Breast epithelium (tissue), 3 donors: ENCODE measurements at regions not wholly inside any gene's neighbourhood (a gene's known extent, or its start where the extent isn't known, plus 50 kb on each side); places are given as distances from the start of the nearest gene placed in this dataset.

Experiments
- CTCF ChIP-seq, 3 donors: fragments of 450-650 bp; IDR thresholded peaks; one replicate each; pipeline ENCODE4 v1.5.1; 2016 to 2017; ENCODE audit warnings: antibody characterized with exemption in 3 of 3, mild to moderate bottlenecking in 3 of 3, moderate library complexity in 3 of 3
- POLR2A ChIP-seq: fragments of 450-650 bp; IDR thresholded peaks from one replicate; pipeline ENCODE4 v1.6.1; 2016; ENCODE audit warnings: antibody characterized with exemption, mild to moderate bottlenecking, moderate library complexity

- TF ChIP-seq POLR2A: no peak
- TF ChIP-seq CTCF (IDR thresholded peaks at IDR 0.05): no peak
Observed at GRCh38 chr13:68727798-68728197, 1379.8 kb upstream of the ATXN8OS start.
